Muscle layer of duodenum (tissue), 2 donors: ENCODE measurements at regions not wholly inside any gene's neighbourhood (a gene's known extent, or its start where the extent isn't known, plus 50 kb on each side); places are given as distances from the start of the nearest gene placed in this dataset.

Experiments
- H3K27ac ChIP-seq: one replicate; pipeline ENCODE4 v1.7.0; 2013; ENCODE audit warnings: mild to moderate bottlenecking, low read length
- H3K27me3 ChIP-seq: one replicate; pipeline ENCODE4 v1.7.0; 2013; ENCODE audit warnings: low read depth, mild to moderate bottlenecking, control low read depth, low read length
- H3K36me3 ChIP-seq, 2 donors: one replicate each; pipeline ENCODE4 v1.7.0; 2013; ENCODE audit warnings: low read length in 2 of 2, control low read depth in 1 of 2, mild to moderate bottlenecking in 1 of 2; ENCODE audit not compliant: insufficient read depth in 2 of 2, control insufficient read depth in 1 of 2
- H3K4me1 ChIP-seq, 2 donors: one replicate each; pipeline ENCODE4 v1.7.0; 2013; ENCODE audit warnings: low read length in 2 of 2, mild to moderate bottlenecking in 2 of 2, control low read depth in 1 of 2, moderate library complexity in 1 of 2; ENCODE audit not compliant: insufficient read depth in 2 of 2, control insufficient read depth in 1 of 2
- H3K4me3 ChIP-seq, 2 donors: one replicate each; pipeline ENCODE4 v1.7.0; 2013; ENCODE audit warnings: low read length in 2 of 2, low read depth in 1 of 2, mild to moderate bottlenecking in 1 of 2
- H3K9me3 ChIP-seq, 2 donors: one replicate each; pipeline ENCODE4 v1.7.0; 2013; ENCODE audit warnings: low read length in 2 of 2, control low read depth in 1 of 2, mild to moderate bottlenecking in 1 of 2; ENCODE audit not compliant: control insufficient read depth in 1 of 2
- donor health status: healthy.

- H3K9me3 ChIP-seq = peaks cover 0 to 13% of the 10 kb centered on the region in 2 donors
- H3K4me3 ChIP-seq = no peak overlapping the region
- H3K27me3 ChIP-seq = no peaks in the 10 kb centered on the region
- H3K4me1 ChIP-seq = no peaks in the 10 kb centered on the region
- H3K36me3 ChIP-seq = no peaks in the 10 kb centered on the region
- H3K27ac ChIP-seq = no peak overlapping the region
These were observed 654.3 kb downstream of the METTL4 start for GRCh38 chr18:1916869-1917523.

GRCh38 chr18:1917569-1917968 is 653.7 kb downstream of the METTL4 start:
- H3K36me3 ChIP-seq = no peaks in the 10 kb centered on the region
- H3K27me3 ChIP-seq = no peaks in the 10 kb centered on the region
- no peak overlapping the region for H3K27ac ChIP-seq
- no peak overlapping the region for H3K4me3 ChIP-seq
- peaks cover 0 to 13% of the 10 kb centered on the region in 2 donors for H3K9me3 ChIP-seq
- no peaks in the 10 kb centered on the region for H3K4me1 ChIP-seq

GRCh38 chr18:1922066-1922465 is 649.2 kb downstream of the METTL4 start:
- Histone ChIP-seq H3K4me1 (no peaks in the 10 kb centered on the region), H3K27ac (no peak overlapping the region), H3K4me3 (no peak overlapping the region), H3K9me3 (no peaks in the 10 kb centered on the region), H3K27me3 (no peaks in the 10 kb centered on the region), H3K36me3 (no peaks in the 10 kb centered on the region)

- H3K4me3 ChIP-seq = no peak overlapping the region
- no peaks in the 10 kb centered on the region for H3K27me3 ChIP-seq
- H3K27ac ChIP-seq = no peak overlapping the region
- H3K4me1 ChIP-seq = no peaks in the 10 kb centered on the region
- H3K36me3 ChIP-seq = no peaks in the 10 kb centered on the region
- no peaks in the 10 kb centered on the region for H3K9me3 ChIP-seq
These were observed 642.6 kb downstream of the METTL4 start for GRCh38 chr18:1928711-1929110.

- H3K4me1 ChIP-seq = no peaks in the 10 kb centered on the region
- H3K36me3 ChIP-seq = no peaks in the 10 kb centered on the region
- no peaks in the 10 kb centered on the region for H3K27me3 ChIP-seq
These were observed 641.6 kb downstream of the METTL4 start for GRCh38 chr18:1929720-1930119.

GRCh38 chr18:1930291-1931270 is 640.7 kb downstream of the METTL4 start:
- no peaks in the 10 kb centered on the region for H3K36me3 ChIP-seq
- no peaks in the 10 kb centered on the region for H3K27me3 ChIP-seq
- no peak overlapping the region for H3K4me3 ChIP-seq
- no peak overlapping the region for H3K27ac ChIP-seq
- no peaks in the 10 kb centered on the region for H3K4me1 ChIP-seq
- H3K9me3 ChIP-seq = no peaks in the 10 kb centered on the region

More at GRCh38 chr18:1929720-1930119, 641.6 kb downstream of the METTL4 start:
- H3K9me3 ChIP-seq = no peaks in the 10 kb centered on the region
- no peak overlapping the region for H3K4me3 ChIP-seq
- no peak overlapping the region for H3K27ac ChIP-seq

- Histone ChIP-seq H3K36me3 (no peaks in the 10 kb centered on the region), H3K4me1 (no peaks in the 10 kb centered on the region), H3K27ac (no peak overlapping the region), H3K9me3 (peaks cover 4% of the 10 kb centered on the region in 2 donors), H3K27me3 (no peaks in the 10 kb centered on the region), H3K4me3 (no peak overlapping the region)
These were observed 618.8 kb downstream of the METTL4 start for GRCh38 chr18:1952486-1952885.

GRCh38 chr18:1954583-1955312 is 616.6 kb downstream of the METTL4 start:
- no peak overlapping the region for H3K27ac ChIP-seq
- no peak overlapping the region for H3K4me3 ChIP-seq
- H3K27me3 ChIP-seq = no peaks in the 10 kb centered on the region
- no peaks in the 10 kb centered on the region for H3K4me1 ChIP-seq
- H3K36me3 ChIP-seq = no peaks in the 10 kb centered on the region
- H3K9me3 ChIP-seq = peaks cover 4% of the 10 kb centered on the region in 2 donors

GRCh38 chr18:1958798-1959197 is 612.5 kb downstream of the METTL4 start:
- H3K4me1 ChIP-seq = no peaks in the 10 kb centered on the region
- peaks cover 4% of the 10 kb centered on the region in 2 donors for H3K9me3 ChIP-seq
- no peaks in the 10 kb centered on the region for H3K36me3 ChIP-seq
- H3K27ac ChIP-seq = no peak overlapping the region
- H3K27me3 ChIP-seq = no peaks in the 10 kb centered on the region
- H3K4me3 ChIP-seq = no peak overlapping the region

- no peak overlapping the region for H3K27ac ChIP-seq
- H3K36me3 ChIP-seq = no peaks in the 10 kb centered on the region
- no peaks in the 10 kb centered on the region for H3K9me3 ChIP-seq
- no peaks in the 10 kb centered on the region for H3K4me1 ChIP-seq
- no peaks in the 10 kb centered on the region for H3K27me3 ChIP-seq
- H3K4me3 ChIP-seq = no peak overlapping the region
These were observed 606.3 kb downstream of the METTL4 start for GRCh38 chr18:1965016-1965415.

GRCh38 chr18:1965541-1965940 is 605.8 kb downstream of the METTL4 start:
- no peaks in the 10 kb centered on the region for H3K9me3 ChIP-seq
- no peaks in the 10 kb centered on the region for H3K27me3 ChIP-seq
- no peaks in the 10 kb centered on the region for H3K4me1 ChIP-seq
- H3K27ac ChIP-seq = no peak overlapping the region
- no peaks in the 10 kb centered on the region for H3K36me3 ChIP-seq
- H3K4me3 ChIP-seq = no peak overlapping the region
